ENCODE measurements at regions not wholly inside any gene's neighbourhood (a gene's known extent, or its start where the extent isn't known, plus 50 kb on each side); places are given as distances from the start of the nearest gene placed in this dataset.
A peak's percentile ranks its signal among the peaks of the same experiment; 100 is the strongest.

DNA sequence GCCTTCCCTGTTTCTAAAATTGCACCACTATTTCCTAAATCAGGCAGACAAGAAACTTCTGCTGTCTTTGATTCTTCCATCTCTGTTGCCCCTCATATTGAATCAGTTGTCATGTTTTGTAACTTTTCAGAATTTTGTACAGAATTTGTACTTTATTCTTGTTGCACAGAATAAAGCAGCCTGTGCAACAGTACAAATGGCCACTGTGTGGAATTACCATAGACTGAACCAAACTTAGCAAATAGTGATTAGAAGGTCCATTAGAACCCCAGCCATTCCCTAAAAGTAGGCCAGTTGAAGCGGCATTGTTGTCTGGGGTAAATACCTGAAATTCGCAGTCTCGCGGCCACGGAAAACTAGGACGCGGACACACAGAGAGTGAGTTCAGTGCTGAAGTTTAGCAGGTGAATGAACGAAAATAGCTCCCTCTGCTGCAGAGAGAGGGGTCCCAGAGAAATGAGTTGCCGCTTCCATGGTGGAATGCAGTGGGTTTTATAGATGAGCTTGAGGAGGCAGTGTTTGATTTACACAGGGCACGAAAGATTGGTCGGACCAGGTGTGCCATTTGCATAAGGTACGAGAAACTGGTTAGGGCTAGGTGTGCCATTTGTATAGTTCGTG lies 71.8 kb downstream of the C4orf33 start:
- DNase-seq (ENCODE audit: low read depth): peak; percentile 33

DNA sequence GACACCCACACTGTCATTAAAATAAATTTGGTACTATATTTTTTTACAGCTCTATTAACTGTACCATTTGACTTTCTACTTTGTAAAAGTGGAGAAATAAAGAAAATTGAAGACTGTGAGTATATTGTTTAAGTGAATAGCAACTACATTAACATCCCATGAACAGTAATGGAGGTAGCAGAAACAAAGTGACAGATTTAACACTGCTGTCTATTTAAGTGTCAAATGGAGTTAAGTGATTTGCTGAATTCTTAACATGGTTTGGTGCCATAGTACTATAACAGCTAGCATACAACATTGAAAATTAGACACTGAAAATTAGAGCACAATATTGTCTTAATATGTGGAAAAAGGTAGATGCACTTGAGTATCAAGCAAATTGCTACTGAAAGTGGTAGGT lies 76.2 kb downstream of the C4orf33 start:
- no peak for DNase-seq (ENCODE audit: low read depth)

DNA sequence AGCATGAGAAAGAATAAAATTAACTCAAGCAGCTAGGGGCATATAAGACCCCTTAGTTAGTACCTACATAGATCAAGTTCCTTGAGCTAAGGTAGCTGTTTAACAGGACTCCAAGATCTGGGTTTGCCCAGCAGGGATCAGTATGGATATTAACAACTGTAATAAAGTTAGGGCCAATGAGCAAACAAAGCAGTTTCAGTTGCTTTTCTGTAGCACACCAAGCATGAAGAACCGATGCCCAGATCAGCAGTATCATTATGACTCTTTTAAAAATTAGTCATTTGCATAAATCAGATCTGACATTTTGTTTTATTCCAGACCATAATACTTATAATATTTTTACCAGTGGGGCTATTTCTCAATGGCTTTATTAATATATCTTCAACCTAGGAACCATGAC lies 80.9 kb downstream of the C4orf33 start:
- DNase-seq (ENCODE audit: low read depth): no peak

DNA sequence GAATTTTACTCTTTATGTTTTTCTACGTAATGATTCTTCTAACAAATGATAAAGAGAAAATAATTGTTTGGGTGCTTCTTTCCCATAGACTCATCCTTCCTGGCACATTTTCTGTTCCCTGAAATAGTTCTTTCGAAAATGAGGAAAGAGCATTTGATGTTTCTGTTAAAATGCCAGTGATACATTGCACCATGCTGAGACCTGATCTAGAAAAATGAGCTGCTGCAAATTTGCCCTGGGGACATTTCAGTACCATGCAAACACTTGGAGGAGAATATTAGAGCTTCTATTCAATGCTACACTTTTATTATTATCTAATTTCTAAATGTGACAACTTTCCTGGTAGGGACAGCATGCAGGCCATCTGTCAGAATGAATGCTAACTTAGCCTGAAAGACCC lies 83.3 kb downstream of the C4orf33 start:
- DNase-seq (ENCODE audit: low read depth): no peak

DNA sequence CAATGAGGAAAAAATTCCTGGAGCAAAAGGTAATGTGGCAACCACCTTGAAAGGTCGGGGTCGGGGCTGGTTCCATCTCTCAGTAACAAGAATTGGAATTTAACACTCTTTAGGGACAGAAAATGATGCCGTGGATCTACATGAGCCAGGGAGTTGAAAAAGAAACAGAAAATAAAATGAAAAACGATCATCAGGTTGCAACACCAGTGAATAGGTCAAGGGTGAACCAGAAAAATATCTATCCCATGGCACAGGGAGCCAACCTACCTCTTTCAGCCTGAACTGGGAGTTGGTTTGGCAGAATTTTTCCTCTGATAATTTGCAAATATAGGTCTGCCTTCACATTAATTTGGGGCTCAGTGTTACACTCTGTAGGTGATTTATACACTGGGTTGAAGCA lies 93.7 kb downstream of the C4orf33 start:
- peak; percentile 3 for DNase-seq (ENCODE audit: low read depth)

DNA sequence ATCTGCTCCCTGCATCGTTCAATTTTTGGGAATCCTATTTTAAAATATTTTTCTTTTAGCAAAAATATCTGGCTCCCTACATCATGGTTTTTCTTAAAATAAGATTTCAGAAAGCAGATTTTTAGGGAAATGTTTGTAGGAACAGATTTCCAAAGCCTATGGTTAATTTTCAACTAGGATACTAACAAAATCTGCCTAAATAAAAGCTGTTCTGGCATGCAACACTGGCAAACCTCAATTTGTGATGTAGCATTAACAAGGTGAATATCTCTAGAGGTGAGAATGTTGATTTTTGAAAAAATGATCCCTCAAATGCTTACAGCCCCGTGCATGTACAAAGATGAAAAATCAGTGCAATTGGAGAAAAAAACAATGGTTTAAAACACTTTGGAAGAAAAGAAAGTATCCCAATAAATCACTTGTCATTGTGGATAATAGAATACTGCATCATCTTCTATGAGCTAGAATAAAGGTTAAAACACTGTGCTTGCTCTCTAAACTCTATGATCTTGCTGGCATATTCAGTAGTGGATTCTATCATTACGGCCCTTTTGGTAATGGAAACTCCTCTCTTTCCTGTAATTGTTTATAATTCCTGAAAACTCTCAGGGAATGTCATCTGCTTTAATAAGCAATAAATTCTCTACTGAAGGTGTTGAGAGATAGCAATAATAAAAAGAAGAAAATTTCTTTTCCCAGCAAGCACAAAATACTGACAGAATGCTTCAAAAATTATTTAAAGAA lies 97.6 kb downstream of the C4orf33 start:
- DNase-seq (ENCODE audit: low read depth): no peak

DNA sequence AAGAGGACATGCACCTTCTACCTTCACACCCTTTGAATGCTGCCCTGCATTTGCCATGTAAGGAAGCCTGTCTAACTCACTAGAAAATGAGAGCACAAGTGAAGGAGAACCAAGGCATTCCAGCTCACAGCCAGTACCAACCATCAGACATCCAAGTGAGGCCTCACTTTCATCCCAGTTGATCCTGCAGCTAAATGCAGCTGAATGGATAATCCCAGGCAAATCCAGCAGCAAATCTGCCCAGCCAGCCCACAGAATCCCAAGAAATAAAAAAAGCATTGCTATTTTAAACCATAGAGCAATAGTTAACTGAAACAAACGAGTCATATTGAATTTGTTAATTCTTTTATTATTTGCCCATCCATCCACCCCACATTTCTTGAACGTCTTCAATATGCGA lies 112.5 kb downstream of the C4orf33 start:
- no peak for DNase-seq (ENCODE audit: low read depth)

DNA sequence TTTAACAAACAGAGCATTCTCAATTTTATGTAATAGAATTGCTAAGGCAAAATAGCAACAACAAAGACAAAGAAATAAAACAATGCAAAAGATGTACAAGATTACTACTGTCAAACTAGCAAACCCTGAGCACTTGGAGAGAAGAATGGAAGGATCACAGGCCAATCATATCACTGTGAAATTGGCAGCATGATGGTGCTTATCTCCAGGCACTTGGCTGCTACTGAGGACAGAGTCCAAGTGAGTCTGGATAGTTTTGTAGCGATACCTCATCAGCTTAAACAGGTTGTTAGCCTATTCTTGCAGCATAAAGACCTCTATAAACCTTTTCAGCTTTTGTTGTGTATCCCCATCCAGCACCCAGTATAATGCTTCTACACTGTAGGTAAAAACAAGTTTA lies 117.7 kb downstream of the C4orf33 start:
- DNase-seq (ENCODE audit: low read depth): no peak

DNA sequence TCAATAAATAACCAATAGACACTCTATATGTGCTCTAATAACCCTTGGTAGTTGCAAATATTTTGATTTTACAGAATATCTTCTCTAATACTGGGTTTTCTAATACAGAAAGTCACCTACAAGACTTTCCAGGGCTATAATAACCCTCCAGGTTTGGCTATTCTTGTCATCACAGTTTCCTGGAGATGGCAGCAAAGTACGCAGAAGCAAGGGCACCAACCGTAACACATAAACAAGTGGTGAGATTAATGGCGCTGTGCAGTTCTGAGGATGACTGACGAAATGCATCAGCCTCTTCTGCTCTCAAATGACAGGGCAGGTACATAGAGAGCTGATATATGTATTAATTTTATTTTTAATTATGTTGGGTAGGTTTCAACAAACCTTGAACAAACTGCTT lies 122.4 kb downstream of the C4orf33 start:
- DNase-seq (ENCODE audit: low read depth): peak; percentile 71

DNA sequence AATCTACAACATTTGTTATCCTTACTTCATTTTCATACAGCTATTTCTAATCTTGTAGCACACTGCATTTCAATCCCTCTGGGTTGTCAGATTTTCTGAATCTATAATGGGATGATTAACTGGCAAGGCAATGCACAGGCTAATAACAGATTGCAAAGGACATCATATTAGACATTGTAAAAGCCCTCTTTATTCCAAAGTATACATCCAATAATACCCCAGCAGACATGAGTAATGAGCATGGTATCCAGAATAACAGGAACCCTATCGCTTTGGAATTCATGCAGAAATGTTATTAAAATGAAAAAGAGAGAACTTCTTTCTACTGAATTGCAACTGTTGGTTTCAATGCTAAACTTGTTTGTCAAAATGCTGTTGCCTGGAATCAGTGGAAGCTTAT lies 122.9 kb downstream of the C4orf33 start:
- DNase-seq (ENCODE audit: low read depth): no peak

DNA sequence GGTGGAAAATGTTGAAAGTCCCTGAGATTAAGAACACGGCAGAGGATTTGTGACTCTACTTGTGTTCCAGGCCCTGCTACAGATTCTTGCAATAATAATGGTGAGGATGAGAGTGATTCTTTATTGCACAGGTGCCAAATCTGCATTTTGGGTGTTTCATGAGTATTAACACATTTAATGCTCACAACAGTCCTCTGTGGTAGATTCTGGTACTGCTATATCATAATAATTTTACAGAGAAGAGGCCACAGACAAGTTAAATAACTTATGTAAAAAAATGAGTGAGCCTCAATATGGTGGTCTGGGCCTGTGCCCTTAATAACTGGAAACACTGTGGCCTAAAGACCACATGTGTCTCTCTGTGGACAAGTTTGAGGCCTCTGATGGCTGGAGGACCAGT lies 124.3 kb downstream of the C4orf33 start:
- DNase-seq (ENCODE audit: low read depth): no peak

DNA sequence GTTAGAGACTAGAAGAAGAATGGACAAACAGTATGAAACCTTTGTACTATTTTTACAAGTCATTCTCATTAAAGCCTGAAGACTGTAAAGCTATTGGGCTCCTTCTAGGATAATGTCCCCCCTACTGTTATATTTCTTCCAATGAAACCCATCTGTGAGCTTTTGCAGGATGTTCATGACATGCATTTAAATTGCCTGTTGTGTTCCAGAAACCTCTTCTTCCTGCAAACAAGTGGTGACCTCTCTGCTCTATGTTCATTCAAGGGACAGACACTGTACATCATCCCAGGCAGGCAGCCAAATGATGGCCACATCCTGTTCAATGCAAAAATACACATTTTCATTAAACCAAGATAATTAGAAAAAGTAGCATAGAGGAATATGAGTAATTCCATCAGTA lies 128.0 kb downstream of the C4orf33 start:
- no peak for DNase-seq (ENCODE audit: low read depth)

DNA sequence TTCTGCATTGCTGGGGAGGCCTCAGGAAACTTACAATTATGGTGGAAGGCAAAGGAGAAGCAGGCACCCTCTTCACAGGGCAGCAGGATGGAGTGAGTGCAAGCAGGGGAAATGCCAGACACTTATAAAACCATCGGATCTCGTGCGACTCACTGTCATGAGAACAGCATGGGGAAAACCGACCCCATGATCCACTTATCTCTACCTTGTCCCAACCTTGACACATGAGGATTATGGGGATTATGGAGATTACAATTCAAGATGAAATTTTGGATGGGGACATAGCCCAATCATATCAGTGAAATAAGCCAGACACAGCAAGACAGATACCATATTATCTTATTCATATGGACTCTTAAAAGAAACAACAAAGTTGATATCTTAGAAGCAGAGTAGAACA lies 134.9 kb downstream of the C4orf33 start:
- DNase-seq (ENCODE audit: low read depth): no peak

DNA sequence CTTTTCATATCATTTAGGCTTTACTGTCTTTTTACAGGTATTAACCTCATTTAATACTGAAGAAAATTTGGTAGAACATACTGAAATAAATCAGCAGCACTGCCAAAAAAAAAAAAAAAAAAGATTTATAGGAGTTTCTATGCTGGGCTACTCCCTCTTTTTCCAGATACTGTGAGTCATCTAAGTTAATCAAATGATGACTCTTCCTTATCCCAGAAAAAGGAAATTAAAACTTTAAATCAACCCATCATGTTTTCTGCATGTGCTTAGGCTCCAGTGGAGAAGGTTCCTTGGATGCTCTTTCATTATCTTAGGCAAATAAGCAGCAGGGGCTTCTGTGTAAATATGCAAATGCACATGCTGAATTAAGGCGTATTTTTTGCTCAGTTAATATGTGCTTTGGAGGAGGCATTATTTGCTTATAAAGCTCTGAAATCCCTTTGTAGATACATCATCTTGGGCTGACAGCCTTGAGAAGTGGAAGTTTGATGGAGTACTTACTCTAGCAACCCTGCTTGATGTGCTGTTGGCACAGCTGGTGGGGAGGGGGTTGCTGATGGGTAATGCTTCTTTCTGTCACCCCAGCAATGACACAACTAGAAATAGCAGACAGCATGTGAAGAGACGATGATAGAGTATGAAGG lies 136.1 kb downstream of the C4orf33 start:
- no peak for DNase-seq (ENCODE audit: low read depth)

DNA sequence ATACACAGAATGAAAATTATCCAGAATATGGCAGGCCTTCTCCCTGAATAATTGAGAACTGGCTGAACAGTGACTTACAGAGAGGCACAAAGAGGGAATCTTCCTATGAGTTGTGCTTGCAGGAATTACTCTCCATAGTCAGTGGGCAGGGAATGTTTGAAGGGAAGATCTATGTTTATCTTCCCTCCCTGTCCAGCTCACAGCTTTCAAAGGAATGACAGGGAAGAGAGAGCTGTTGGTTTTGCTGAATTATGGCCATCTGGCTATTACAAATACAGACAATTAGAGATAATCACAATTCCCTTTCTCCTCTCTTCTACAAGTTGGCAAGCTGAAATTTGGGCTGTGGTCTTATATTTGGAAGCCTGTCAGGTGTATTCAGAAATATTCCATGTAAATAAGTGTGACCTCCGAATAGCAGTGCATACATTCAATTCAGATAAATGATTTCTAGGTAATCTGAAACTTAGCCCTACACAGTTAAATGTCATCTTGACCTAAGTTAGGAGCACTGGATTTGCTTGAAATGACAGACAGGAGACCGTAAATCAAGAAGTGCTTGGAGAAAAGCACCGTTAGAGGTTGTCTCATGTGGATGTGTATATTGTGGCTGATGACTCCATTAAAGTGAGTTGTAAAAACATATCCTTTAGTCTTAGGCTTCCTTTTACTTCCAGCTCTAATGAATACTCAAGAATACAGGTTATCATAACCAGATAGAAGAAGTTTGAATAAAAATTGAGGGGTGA lies 136.8 kb downstream of the C4orf33 start:
- DNase-seq (ENCODE audit: low read depth): no peak

DNA sequence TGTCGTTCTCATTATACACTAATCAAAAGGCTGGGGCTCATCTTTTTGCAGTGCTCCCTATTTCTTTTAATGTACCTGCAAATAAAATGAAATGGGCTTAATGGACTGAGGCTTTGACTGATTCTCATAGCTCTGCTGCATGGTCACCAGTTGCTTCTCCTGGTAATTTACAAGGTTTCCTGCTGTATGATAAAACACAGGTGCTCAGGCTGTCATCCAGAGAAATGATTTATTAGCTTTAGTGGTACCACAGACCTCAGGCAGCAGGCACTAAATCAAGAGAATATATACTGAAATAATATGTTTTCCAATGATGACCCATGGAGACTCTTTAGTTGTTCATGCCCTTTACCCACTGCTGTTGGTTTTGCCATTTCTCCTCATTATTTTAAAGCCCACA lies 137.7 kb downstream of the C4orf33 start:
- DNase-seq (ENCODE audit: low read depth): no peak

DNA sequence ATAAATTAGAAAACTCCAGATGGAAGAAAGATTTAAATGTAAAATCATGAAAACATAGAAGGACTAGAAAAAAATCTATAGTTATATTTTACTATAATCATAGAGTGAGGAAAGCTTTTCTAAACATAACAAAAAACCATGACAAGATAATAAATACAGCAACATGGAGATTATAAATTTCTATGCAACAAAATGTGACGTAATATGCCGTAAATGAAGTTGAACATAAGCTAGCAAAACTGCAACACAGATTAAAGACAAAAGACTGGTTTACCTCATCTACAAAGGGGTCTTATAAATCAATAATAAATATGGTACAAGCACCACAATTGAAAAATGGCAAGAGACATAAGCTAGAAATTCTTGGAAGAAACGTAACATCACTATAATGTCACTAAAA lies 140.4 kb downstream of the C4orf33 start:
- DNase-seq (ENCODE audit: low read depth): no peak

DNA sequence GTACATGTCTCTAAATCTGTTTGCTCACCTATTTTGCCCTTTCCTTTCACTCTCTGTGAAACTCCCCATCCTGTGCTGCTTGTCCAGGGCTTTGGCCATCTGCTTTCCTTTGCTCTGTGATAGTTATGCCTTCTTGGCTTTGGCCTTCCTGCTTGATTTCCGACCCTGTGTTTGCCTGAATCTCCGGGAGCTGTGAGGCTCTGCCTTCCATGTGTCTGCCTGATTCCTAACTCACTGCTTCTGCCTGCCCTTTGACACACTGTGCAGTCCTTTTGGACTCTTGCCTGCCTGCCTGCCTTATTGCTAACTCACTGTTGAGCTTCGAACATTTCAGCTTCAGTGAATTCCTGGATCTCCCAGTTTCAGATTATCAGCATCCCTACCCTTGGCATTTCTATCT lies 143.1 kb downstream of the C4orf33 start:
- peak; percentile 77 for DNase-seq (ENCODE audit: low read depth)

DNA sequence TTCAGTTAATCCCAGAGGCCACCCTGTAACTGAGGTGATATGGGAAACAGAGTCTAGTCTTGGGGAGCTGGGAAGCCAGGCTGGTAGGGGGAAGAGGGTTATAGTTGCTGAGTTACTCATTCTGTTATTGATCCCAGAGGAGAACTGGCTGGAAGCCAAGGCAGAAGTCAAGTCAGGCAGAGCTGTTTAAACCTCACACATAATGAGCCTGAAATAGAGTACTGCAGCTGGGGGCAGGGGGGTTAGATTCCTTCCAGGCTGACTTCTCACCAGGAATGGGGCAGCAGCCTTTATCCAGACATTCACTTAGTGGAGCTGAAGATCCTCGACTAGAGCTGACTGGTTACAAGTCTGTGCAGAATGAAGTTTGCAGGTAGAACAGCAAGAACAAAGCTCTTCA lies 144.9 kb downstream of the C4orf33 start:
- peak; percentile 90 for DNase-seq (ENCODE audit: low read depth)

DNA sequence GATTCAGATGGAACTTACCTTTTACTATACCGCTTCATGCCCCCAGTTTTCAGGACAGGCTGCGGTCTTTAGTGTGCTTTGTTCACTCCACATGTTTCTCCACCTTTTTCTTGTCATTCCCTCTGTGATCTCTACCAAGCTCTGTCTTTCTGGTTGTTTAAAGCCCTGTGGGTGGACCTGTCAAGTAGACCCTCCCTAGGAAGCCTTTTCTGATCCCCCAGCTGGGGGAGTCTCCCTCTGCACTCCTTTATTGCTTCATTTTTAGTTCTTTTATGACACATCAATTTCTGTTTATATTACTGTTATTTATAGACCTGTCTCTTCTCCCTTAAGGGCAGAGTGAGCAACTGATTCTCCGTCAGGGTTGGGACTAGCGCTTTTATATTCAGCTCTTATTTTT lies 150.2 kb downstream of the C4orf33 start:
- no peak for DNase-seq (ENCODE audit: low read depth)

DNA sequence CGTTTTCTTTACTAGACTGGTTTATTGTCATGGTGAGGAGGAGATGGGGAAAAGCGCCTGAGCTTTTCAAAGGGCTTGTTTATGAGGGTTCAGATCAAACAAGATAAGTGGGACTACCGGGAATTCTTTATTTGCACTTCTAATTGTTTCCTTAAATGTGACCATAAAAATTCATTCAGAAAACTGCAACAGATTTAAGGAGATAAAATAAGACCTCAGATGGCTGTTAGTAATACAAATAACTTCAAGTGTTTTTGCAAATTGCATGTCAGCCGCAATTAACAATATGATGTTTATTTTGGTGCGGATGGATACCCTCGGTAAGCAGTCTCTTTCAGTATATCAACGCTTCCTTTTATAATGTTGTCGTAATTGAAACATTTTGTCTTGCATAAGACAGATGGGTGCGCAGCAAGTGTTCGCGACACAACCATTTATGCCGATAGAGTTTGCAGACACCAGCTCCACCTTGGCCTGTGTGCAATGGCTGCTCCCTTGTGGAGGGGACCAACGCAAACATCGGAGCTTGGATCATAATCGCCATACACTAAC lies 151.0 kb downstream of the C4orf33 start:
- DNase-seq (ENCODE audit: low read depth): no peak

DNA sequence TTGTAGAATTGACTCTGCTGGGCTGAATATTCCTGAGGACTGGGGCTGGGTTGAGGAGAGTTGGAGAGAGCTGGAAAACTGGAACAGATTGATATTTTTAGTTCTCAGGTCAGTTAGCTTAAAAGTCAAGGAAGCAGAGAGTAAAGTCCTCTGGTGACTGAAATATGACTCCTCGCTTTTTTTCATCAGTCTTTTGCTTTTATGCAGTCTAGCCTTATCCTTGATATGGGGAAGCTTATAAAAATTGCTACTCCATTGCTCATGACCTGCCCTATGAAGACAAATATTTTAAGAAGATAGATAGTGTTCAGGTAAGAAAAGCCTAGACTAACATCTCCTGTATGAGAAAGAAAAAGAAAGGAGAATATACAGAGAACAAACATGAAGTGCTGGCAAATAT lies 152.7 kb downstream of the C4orf33 start:
- DNase-seq (ENCODE audit: low read depth): no peak

Data from renal cortical epithelial cell (primary cell).